Naive thymus-derived CD4-positive, alpha-beta T cell (primary cell): ENCODE measurements at regions not wholly inside any gene's neighbourhood (a gene's known extent, or its start where the extent isn't known, plus 50 kb on each side); places are given as distances from the start of the nearest gene placed in this dataset.

Experiments used
- ATAC-seq: fragments of 150-1000 bp; cut with Tn5 transposase; 2 replicates; pipeline ENCODE4 v1.10.0; 2021; ENCODE audit warnings: mild to moderate bottlenecking, moderate library complexity
- CTCF ChIA-PET: fragments of 350-600 bp; sonication (Branson Sonifier 250); formaldehyde crosslinking; loops from one replicate; lab custom pipeline; 2021; ENCODE audit warnings: antibody characterized with exemption; lab: Charles Lee
- POLR2A ChIA-PET: fragments of 350-600 bp; sonication (Branson Sonifier 250); formaldehyde crosslinking; loops from one replicate; lab custom pipeline; 2021; ENCODE audit warnings: antibody characterized with exemption, inconsistent platforms; lab: Charles Lee
- DNase-seq, 9 donors: peaks; one replicate each; pipeline versions ENCODE4 v3.0.0 to v3.0.0-alpha.2; 2020 to 2022; ENCODE audit warnings: mixed read lengths in 1 of 9
- H3K27ac ChIP-seq: one replicate; pipeline ENCODE4 v1.7.0; 2013; ENCODE audit warnings: mild to moderate bottlenecking, low read depth, low read length, moderate library complexity
- H3K27me3 ChIP-seq, 2 donors: one replicate each; pipeline ENCODE4 v1.7.0; 2013; ENCODE audit warnings: low read length in 2 of 2, mild to moderate bottlenecking in 2 of 2, moderate library complexity in 2 of 2; ENCODE audit not compliant: control insufficient read depth in 2 of 2, insufficient read depth in 2 of 2
- H3K36me3 ChIP-seq, 3 experiments: 1 replicate in 2 of 3; 2 replicates in 1 of 3; pipeline ENCODE4 v1.7.0; 2013; ENCODE audit warnings: low read length in 3 of 3, mild to moderate bottlenecking in 3 of 3, moderate library complexity in 1 of 3; ENCODE audit not compliant: insufficient read depth in 3 of 3, control insufficient read depth in 2 of 3
- H3K4me1 ChIP-seq, 2 donors: one replicate each; pipeline ENCODE4 v1.7.0; 2013; ENCODE audit warnings: low read length in 2 of 2, mild to moderate bottlenecking in 2 of 2, moderate library complexity in 1 of 2; ENCODE audit not compliant: control insufficient read depth in 2 of 2, insufficient read depth in 2 of 2
- H3K4me3 ChIP-seq: 2 replicates; pipeline ENCODE4 v1.7.0; 2013; ENCODE audit warnings: mild to moderate bottlenecking, low read length
- H3K9me3 ChIP-seq, 3 experiments: 1 replicate in 2 of 3; 2 replicates in 1 of 3; pipeline ENCODE4 v1.7.0; 2013; ENCODE audit warnings: low read length in 3 of 3; ENCODE audit not compliant: control insufficient read depth in 2 of 3
- H3K27ac Mint-ChIP-seq, 9 donors: one replicate each; pipeline ENCODE4 v1.8.0; 2020 to 2022; ENCODE audit warnings: mixed read lengths in 9 of 9, mild to moderate bottlenecking in 8 of 9, moderate library complexity in 5 of 9, inconsistent platforms in 2 of 9
- H3K27me3 Mint-ChIP-seq, 5 donors: one replicate each; pipeline ENCODE4 v1.8.0; 2021 to 2022; ENCODE audit warnings: mixed read lengths in 5 of 5, mild to moderate bottlenecking in 1 of 5
- H3K36me3 Mint-ChIP-seq, 5 donors: one replicate each; pipeline ENCODE4 v1.8.0; 2020 to 2022; ENCODE audit warnings: mixed read lengths in 5 of 5, mild to moderate bottlenecking in 3 of 5, inconsistent platforms in 1 of 5
- H3K4me1 Mint-ChIP-seq, 7 donors: one replicate each; pipeline ENCODE4 v1.8.0; 2020 to 2022; ENCODE audit warnings: mixed read lengths in 7 of 7, mild to moderate bottlenecking in 3 of 7, inconsistent platforms in 1 of 7
- H3K4me3 Mint-ChIP-seq, 10 donors: one replicate each; pipeline ENCODE4 v1.8.0; 2020 to 2022; ENCODE audit warnings: mild to moderate bottlenecking in 10 of 10, mixed read lengths in 10 of 10, moderate library complexity in 6 of 10, inconsistent platforms in 2 of 10
- H3K9me3 Mint-ChIP-seq, 11 donors: one replicate each; pipeline ENCODE4 v1.8.0; 2020 to 2022; ENCODE audit warnings: mixed read lengths in 11 of 11, mild to moderate bottlenecking in 4 of 11, inconsistent platforms in 1 of 11, moderate library complexity in 1 of 11
- intact Hi-C, 2 donors: fragments of 100-400 bp; cut with micrococcal nuclease; formaldehyde crosslinking; loops; one replicate each; pipeline ENCODE4 v1.15.1; 2023

GRCh38 chr2:198700319-198700718 is 757.4 kb downstream of the SATB2 start:
- no peak for DNase-seq

GRCh38 chr2:198698230-198698629 is 759.5 kb downstream of the SATB2 start:
- H3K27ac ChIP-seq, result no peak overlapping the region
- POLR2A ChIA-PET, result no interaction called here
- H3K36me3 ChIP-seq, result no peaks in the 10 kb centered on the region
- no peak for ATAC-seq
- CTCF ChIA-PET, result no interaction called here
- intact Hi-C loops, result no loop called here
- Mint-ChIP-seq H3K27ac (no peak overlapping the region), H3K9me3 (no peaks in the 10 kb centered on the region), H3K36me3 (no peaks in the 10 kb centered on the region), H3K4me1 (no peaks in the 10 kb centered on the region), H3K27me3 (peaks cover 0 to 8% (median 0%) of the 10 kb centered on the region in 5 donors), H3K4me3 (no peak overlapping the region)
- no peaks in the 10 kb centered on the region for H3K9me3 ChIP-seq
- no peaks in the 10 kb centered on the region for H3K4me1 ChIP-seq
- H3K27me3 ChIP-seq, result no peaks in the 10 kb centered on the region
- DNase-seq, result no peak
- no peak overlapping the region for H3K4me3 ChIP-seq

More at GRCh38 chr2:198700319-198700718, 757.4 kb downstream of the SATB2 start:
- no peak overlapping the region for H3K27ac ChIP-seq
- H3K4me1 ChIP-seq, result no peaks in the 10 kb centered on the region
- H3K9me3 Mint-ChIP-seq, result no peaks in the 10 kb centered on the region
- H3K27ac Mint-ChIP-seq, result no peak overlapping the region
- no peaks in the 10 kb centered on the region for H3K27me3 ChIP-seq
- ATAC-seq, result no peak
- H3K4me1 Mint-ChIP-seq, result no peaks in the 10 kb centered on the region
- POLR2A ChIA-PET, result no interaction called here
- peaks cover 0 to 8% (median 0%) of the 10 kb centered on the region in 5 donors for H3K27me3 Mint-ChIP-seq
- H3K4me3 Mint-ChIP-seq, result no peak overlapping the region
- H3K36me3 Mint-ChIP-seq, result no peaks in the 10 kb centered on the region
- no peak overlapping the region for H3K4me3 ChIP-seq
- CTCF ChIA-PET, result no interaction called here
- no peaks in the 10 kb centered on the region for H3K9me3 ChIP-seq
- intact Hi-C loops, result no loop called here
- no peaks in the 10 kb centered on the region for H3K36me3 ChIP-seq

- Mint-ChIP-seq H3K27ac (no peak overlapping the region), H3K4me3 (no peak overlapping the region), H3K4me1 (no peaks in the 10 kb centered on the region), H3K36me3 (no peaks in the 10 kb centered on the region), H3K9me3 (no peaks in the 10 kb centered on the region), H3K27me3 (peaks cover 0 to 8% (median 0%) of the 10 kb centered on the region in 5 donors)
- ChIA-PET CTCF (no interaction called here), POLR2A (no interaction called here)
- Histone ChIP-seq H3K27me3 (no peaks in the 10 kb centered on the region), H3K4me1 (no peaks in the 10 kb centered on the region), H3K9me3 (no peaks in the 10 kb centered on the region), H3K36me3 (no peaks in the 10 kb centered on the region), H3K4me3 (no peak overlapping the region), H3K27ac (no peak overlapping the region)
- DNase-seq (no peak), ATAC-seq (no peak)
- intact Hi-C loops, result no loop called here
Measured at GRCh38 chr2:198697794-198698193, 759.9 kb downstream of the SATB2 start.

GRCh38 chr2:198697218-198697617 is 760.5 kb downstream of the SATB2 start:
- Histone ChIP-seq H3K36me3 (no peaks in the 10 kb centered on the region), H3K27ac (no peak overlapping the region)

GRCh38 chr2:198695879-198696278 is 761.9 kb downstream of the SATB2 start:
- Mint-ChIP-seq H3K27ac (no peak overlapping the region), H3K36me3 (no peaks in the 10 kb centered on the region), H3K4me1 (no peaks in the 10 kb centered on the region), H3K4me3 (no peak overlapping the region), H3K27me3 (peaks cover 0 to 8% (median 0%) of the 10 kb centered on the region in 5 donors), H3K9me3 (peaks cover 0 to 4% (median 0%) of the 10 kb centered on the region in 11 donors)
- H3K4me1 ChIP-seq, result no peaks in the 10 kb centered on the region
- H3K27ac ChIP-seq, result no peak overlapping the region
- intact Hi-C loops, result no loop called here
- H3K9me3 ChIP-seq, result no peaks in the 10 kb centered on the region
- POLR2A ChIA-PET, result no interaction called here
- no peaks in the 10 kb centered on the region for H3K36me3 ChIP-seq
- no peaks in the 10 kb centered on the region for H3K27me3 ChIP-seq
- DNase-seq (no peak), ATAC-seq (no peak)
- no peak overlapping the region for H3K4me3 ChIP-seq
- CTCF ChIA-PET, result no interaction called here

More at GRCh38 chr2:198697218-198697617, 760.5 kb downstream of the SATB2 start:
- no peak for DNase-seq
- no peak for ATAC-seq
- POLR2A ChIA-PET, result no interaction called here
- Histone ChIP-seq H3K9me3 (no peaks in the 10 kb centered on the region), H3K27me3 (no peaks in the 10 kb centered on the region), H3K4me1 (no peaks in the 10 kb centered on the region), H3K4me3 (no peak overlapping the region)
- Mint-ChIP-seq H3K4me3 (no peak overlapping the region), H3K9me3 (peaks cover 0 to 2% (median 0%) of the 10 kb centered on the region in 11 donors), H3K36me3 (no peaks in the 10 kb centered on the region), H3K27ac (no peak overlapping the region), H3K27me3 (peaks cover 0 to 8% (median 0%) of the 10 kb centered on the region in 5 donors), H3K4me1 (no peaks in the 10 kb centered on the region)
- intact Hi-C loops, result no loop called here
- CTCF ChIA-PET, result no interaction called here

- H3K4me1 Mint-ChIP-seq, result no peaks in the 10 kb centered on the region
- no peak overlapping the region for H3K27ac Mint-ChIP-seq
- H3K27me3 Mint-ChIP-seq, result peaks cover 0 to 8% (median 0%) of the 10 kb centered on the region in 5 donors
- Histone ChIP-seq H3K9me3 (no peaks in the 10 kb centered on the region), H3K4me1 (no peaks in the 10 kb centered on the region), H3K4me3 (no peak overlapping the region), H3K27me3 (no peaks in the 10 kb centered on the region), H3K36me3 (no peaks in the 10 kb centered on the region), H3K27ac (no peak overlapping the region)
- ChIA-PET CTCF (no interaction called here), POLR2A (no interaction called here)
- H3K9me3 Mint-ChIP-seq, result peaks cover 0 to 4% (median 0%) of the 10 kb centered on the region in 11 donors
- no peaks in the 10 kb centered on the region for H3K36me3 Mint-ChIP-seq
- intact Hi-C loops, result no loop called here
- DNase-seq, result no peak
- no peak overlapping the region for H3K4me3 Mint-ChIP-seq
- ATAC-seq, result no peak
Measured at GRCh38 chr2:198692907-198693510, 764.7 kb downstream of the SATB2 start.

GRCh38 chr2:198691236-198691635 is 766.5 kb downstream of the SATB2 start:
- Histone ChIP-seq H3K9me3 (no peaks in the 10 kb centered on the region), H3K36me3 (no peaks in the 10 kb centered on the region), H3K4me3 (no peak overlapping the region), H3K4me1 (no peaks in the 10 kb centered on the region), H3K27me3 (no peaks in the 10 kb centered on the region), H3K27ac (no peak overlapping the region)
- no peak overlapping the region for H3K4me3 Mint-ChIP-seq
- H3K27me3 Mint-ChIP-seq, result no peaks in the 10 kb centered on the region
- H3K4me1 Mint-ChIP-seq, result no peaks in the 10 kb centered on the region
- intact Hi-C loops, result no loop called here
- H3K36me3 Mint-ChIP-seq, result no peaks in the 10 kb centered on the region
- H3K9me3 Mint-ChIP-seq, result peaks cover 0 to 7% (median 0%) of the 10 kb centered on the region in 11 donors
- DNase-seq, result no peak
- ATAC-seq, result no peak
- H3K27ac Mint-ChIP-seq, result no peak overlapping the region
- POLR2A ChIA-PET, result no interaction called here
- CTCF ChIA-PET, result no interaction called here
